ENCODE measurements at regions not wholly inside any gene's neighbourhood (a gene's known extent, or its start where the extent isn't known, plus 50 kb on each side); places are given as distances from the start of the nearest gene placed in this dataset.

- TF ChIP-seq ZBTB11 (tag by site-specific recombination; conservative IDR thresholded peaks at IDR 0.05; ENCODE audit: low read depth) = no peak
- TF ChIP-seq ZNF248 (tag by site-specific recombination; IDR thresholded peaks at IDR 0.05) = no peak
- no peak for TF ChIP-seq ZNF404 (tag by site-specific recombination; IDR thresholded peaks at IDR 0.05)
- TF ChIP-seq ZNF639 (tag by site-specific recombination; IDR thresholded peaks at IDR 0.05) = no peak
- TF ChIP-seq ZNF23 (tag by site-specific recombination; IDR thresholded peaks at IDR 0.05; ENCODE audit: borderline replicate concordance) = no peak
- TF ChIP-seq ZNF121 (tag by site-specific recombination; IDR thresholded peaks at IDR 0.05) = no peak
- TF ChIP-seq ZBTB7A (tag by site-specific recombination; IDR thresholded peaks at IDR 0.05; ENCODE audit: low read depth) = no peak
- no peak for TF ChIP-seq ZNF175 (tag by site-specific recombination; IDR thresholded peaks at IDR 0.05)
Observed at GRCh38 chr6:6932968-6933367, 174.8 kb upstream of the RREB1 start (continued).

- H3K4me1 ChIP-seq (ENCODE audit: control insufficient read depth, insufficient read depth, low read length) = no peaks in the 10 kb centered on the region
- H3K9me3 ChIP-seq (ENCODE audit: control insufficient read depth, insufficient read depth, low read depth, low read length) = no peaks in the 10 kb centered on the region
- H3K36me3 ChIP-seq (ENCODE audit: control insufficient read depth in 2 of 2, insufficient read depth in 1 of 2, low read length in 2 of 2) = no peaks in the 10 kb centered on the region
- H3K4me3 ChIP-seq (ENCODE audit: low read depth, low read length) = no peak overlapping the region
- ChIA-PET POLR2A (no interaction called here), CTCF (interaction anchor here (0.6 kb wide), 2 partner anchors 99 to 1873 kb away, joined by 3 to 4 read pairs; no protein-coding TSS in a partner anchor)
- H3K27ac ChIP-seq (ENCODE audit: extremely low read depth, low read depth, low read length) = no peak overlapping the region
- TF ChIP-seq TSHZ1 (tag by site-specific recombination; IDR thresholded peaks at IDR 0.05; ENCODE audit: borderline replicate concordance) (no peak), REPIN1 (tag by site-specific recombination; IDR thresholded peaks at IDR 0.05; ENCODE audit: low read depth) (no peak), ZNF398 (tag by site-specific recombination; IDR thresholded peaks at IDR 0.05) (no peak), ZNF561 (tag by site-specific recombination; IDR thresholded peaks at IDR 0.05; ENCODE audit: borderline replicate concordance) (no peak), ZNF324 (tag by site-specific recombination; IDR thresholded peaks at IDR 0.05) (no peak), ZNF837 (tag by site-specific recombination; IDR thresholded peaks at IDR 0.05) (no peak), ZBTB48 (tag by site-specific recombination; IDR thresholded peaks at IDR 0.05) (no peak), ZNF335 (tag by site-specific recombination; conservative IDR thresholded peaks at IDR 0.05) (no peak), TRIM28 (IDR thresholded peaks at IDR 0.05; ENCODE audit: borderline replicate concordance, low read length) (no peak), ZNF416 (tag by site-specific recombination; IDR thresholded peaks at IDR 0.05) (no peak), ZNF76 (tag by site-specific recombination; IDR thresholded peaks at IDR 0.05; ENCODE audit: borderline replicate concordance, low read depth) (no peak), ZNF274 (IDR thresholded peaks at IDR 0.05; ENCODE audit: low read length) (no peak), ZNF274 (tag by site-specific recombination; IDR thresholded peaks at IDR 0.05; ENCODE audit: borderline replicate concordance) (no peak)
Observed at GRCh38 chr6:6940031-6941025, 167.4 kb upstream of the RREB1 start.

Data from HEK293 (cell line).